ENCODE measurements at regions not wholly inside any gene's neighbourhood (a gene's known extent, or its start where the extent isn't known, plus 50 kb on each side); places are given as distances from the start of the nearest gene placed in this dataset.

GRCh38 chr1:81329041-81329440 lies 471.7 kb upstream of the ADGRL2 start:
- no peak for DNase-seq (ENCODE audit: low spot score)

- no peak for DNase-seq (ENCODE audit: low spot score)
Observed at GRCh38 chr1:81327743-81328142, 473.0 kb upstream of the ADGRL2 start.

GRCh38 chr1:81327103-81327710 lies 473.5 kb upstream of the ADGRL2 start:
- DNase-seq (ENCODE audit: low spot score): no peak

- no peak for DNase-seq (ENCODE audit: low spot score)
Observed at GRCh38 chr1:81326212-81326611, 474.5 kb upstream of the ADGRL2 start.

GRCh38 chr1:81325397-81325796 lies 475.3 kb upstream of the ADGRL2 start:
- DNase-seq (ENCODE audit: low spot score): no peak

GRCh38 chr1:81323862-81324261 lies 476.9 kb upstream of the ADGRL2 start:
- DNase-seq (ENCODE audit: low spot score): no peak

- DNase-seq (ENCODE audit: low spot score): no peak
Observed at GRCh38 chr1:81317191-81317590, 483.5 kb upstream of the ADGRL2 start.

- DNase-seq (ENCODE audit: low spot score): no peak
Observed at GRCh38 chr1:81314513-81315233, 486.1 kb upstream of the ADGRL2 start.

- no peak for DNase-seq (ENCODE audit: low spot score)
Observed at GRCh38 chr1:81313289-81313688, 487.4 kb upstream of the ADGRL2 start.

- DNase-seq (ENCODE audit: low spot score): no peak
Observed at GRCh38 chr1:81312272-81312754, 488.4 kb upstream of the ADGRL2 start.

- no peak for DNase-seq (ENCODE audit: low spot score)
Observed at GRCh38 chr1:81310250-81310649, 490.5 kb upstream of the ADGRL2 start.

- DNase-seq (ENCODE audit: low spot score): no peak
Observed at GRCh38 chr1:81308191-81308590, 492.5 kb upstream of the ADGRL2 start.

- no peak for DNase-seq (ENCODE audit: low spot score)
Observed at GRCh38 chr1:81307786-81308185, 492.9 kb upstream of the ADGRL2 start.

- peak; percentile 29 for DNase-seq (ENCODE audit: low spot score)
Observed at GRCh38 chr1:81305997-81306452, 494.7 kb upstream of the ADGRL2 start.

GRCh38 chr1:81304187-81304586 lies 496.5 kb upstream of the ADGRL2 start:
- no peak for DNase-seq (ENCODE audit: low spot score)

- DNase-seq (ENCODE audit: low spot score): no peak
Observed at GRCh38 chr1:81299892-81300291, 500.8 kb upstream of the ADGRL2 start.

GRCh38 chr1:81298266-81298665 lies 502.5 kb upstream of the ADGRL2 start:
- no peak for DNase-seq (ENCODE audit: low spot score)

GRCh38 chr1:81296601-81297000 lies 504.1 kb upstream of the ADGRL2 start:
- DNase-seq (ENCODE audit: low spot score): no peak

- DNase-seq (ENCODE audit: low spot score): no peak
Observed at GRCh38 chr1:81290326-81290725, 510.4 kb upstream of the ADGRL2 start.

GRCh38 chr1:81288689-81289088 lies 512.0 kb upstream of the ADGRL2 start:
- no peak for DNase-seq (ENCODE audit: low spot score)

GRCh38 chr1:81287411-81288080 lies 513.2 kb upstream of the ADGRL2 start:
- no peak for DNase-seq (ENCODE audit: low spot score)

GRCh38 chr1:81270051-81270450 lies 530.7 kb upstream of the ADGRL2 start:
- no peak for DNase-seq (ENCODE audit: low spot score)

- no peak for DNase-seq (ENCODE audit: low spot score)
Observed at GRCh38 chr1:81264976-81265375, 535.8 kb upstream of the ADGRL2 start.
